SK-N-SH treated with all-trans-retinoic acid at 6 μM for 48 hours (cell line): ENCODE measurements at regions not wholly inside any gene's neighbourhood (a gene's known extent, or its start where the extent isn't known, plus 50 kb on each side); places are given as distances from the start of the nearest gene placed in this dataset.

Source experiments
- ARNTL ChIP-seq: fragments of 450-650 bp; formaldehyde crosslinking; IDR thresholded peaks from 2 replicates; pipeline ENCODE4 v1.5.0; 2020; ENCODE audit warnings: low read depth, mild to moderate bottlenecking, moderate library complexity, borderline replicate concordance
- CSRNP3 ChIP-seq: fragments of 250-450 bp; sonication (Bioruptor Pico); IDR thresholded peaks from 2 replicates; pipeline ENCODE4 v1.5.1; 2021; ENCODE audit warnings: mild to moderate bottlenecking, moderate library complexity
- ESRRG ChIP-seq: fragments of 250-450 bp; sonication (Bioruptor Pico); IDR thresholded peaks from 2 replicates; pipeline ENCODE4 v1.6.1; 2021; ENCODE audit warnings: mild to moderate bottlenecking
- PATZ1 ChIP-seq: fragments of 250-450 bp; sonication (Bioruptor Pico); IDR thresholded peaks from 2 replicates; pipeline ENCODE4 v1.8.0; 2020; ENCODE audit warnings: mild to moderate bottlenecking, moderate library complexity, borderline replicate concordance
- TOX ChIP-seq: fragments of 250-450 bp; sonication (Bioruptor Pico); IDR thresholded peaks from 2 replicates; pipeline ENCODE4 v1.8.0; 2021; ENCODE audit warnings: mild to moderate bottlenecking, moderate library complexity, borderline replicate concordance
- ZFP3 ChIP-seq: fragments of 250-450 bp; sonication (Bioruptor Pico); IDR thresholded peaks from 2 replicates; pipeline ENCODE4 v1.5.0; 2020; ENCODE audit warnings: mild to moderate bottlenecking, moderate library complexity

DNA sequence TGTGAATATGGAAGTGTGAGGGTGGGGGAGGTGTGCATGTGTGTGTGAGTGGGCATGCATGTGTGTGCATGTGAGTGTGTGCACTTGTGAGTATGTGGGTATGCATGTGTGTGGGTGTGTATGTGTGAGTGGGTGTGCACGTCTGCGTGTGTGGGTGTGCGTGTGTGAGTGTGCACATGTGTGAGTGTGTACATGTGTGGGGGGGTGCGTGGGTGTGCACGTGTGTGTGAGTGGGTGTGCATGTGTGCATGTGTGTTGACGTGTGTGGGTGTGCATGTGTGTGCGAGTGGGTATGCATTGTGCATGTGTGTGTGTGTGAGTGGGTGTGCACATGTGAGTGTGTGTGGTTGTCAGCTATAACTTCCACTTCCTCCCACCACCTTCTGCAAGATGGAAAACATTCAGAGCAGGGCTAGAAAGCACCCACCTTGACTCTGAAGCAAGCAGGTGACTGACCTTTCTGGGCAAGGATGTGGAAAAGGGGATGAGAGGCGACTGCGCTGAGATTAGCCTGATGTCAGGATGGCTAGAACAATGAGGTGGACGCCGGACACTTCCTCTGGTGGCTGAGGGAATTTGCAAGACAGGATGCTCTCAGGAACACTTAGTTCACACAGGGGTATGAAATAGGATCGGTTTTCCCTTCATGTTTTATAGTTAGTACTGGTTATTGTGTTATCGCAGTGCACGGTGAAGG, 103.6 kb downstream of the ACKR3 start:
- TF ChIP-seq CSRNP3 (CRISPR knock-in tag) (no peak), ZFP3 (no peak), ESRRG (CRISPR knock-in tag) (no peak), PATZ1 (CRISPR knock-in tag) (no peak), ARNTL (CRISPR knock-in tag) (no peak), TOX (CRISPR knock-in tag) (no peak)
